Fibroblast of lung (primary cell): ENCODE measurements at regions not wholly inside any gene's neighbourhood (a gene's known extent, or its start where the extent isn't known, plus 50 kb on each side); places are given as distances from the start of the nearest gene placed in this dataset.

Experiments used
- EZH2 ChIP-seq: IDR thresholded peaks from 2 replicates; pipeline ENCODE4 v1.5.1; 2012; ENCODE audit warnings: low read length, control low read depth, mild to moderate bottlenecking; ENCODE audit errors: missing control alignments
- TF ChIP-seq, protein P1 (sequence below), 2 donors: IDR thresholded peaks in 1 of 2; conservative IDR thresholded peaks in 1 of 2; 1 replicate in 1 of 2; 2 replicates in 1 of 2; pipeline ENCODE4 v1.5.1; 2011 to 2012; ENCODE audit warnings: low read length in 2 of 2, control low read depth in 1 of 2, inconsistent platforms in 1 of 2, low read depth in 1 of 2, mild to moderate bottlenecking in 1 of 2

GRCh38 chr5:2008851-2009629 lies 126.3 kb upstream of the IRX4 start:
- TF ChIP-seq, protein P1, sequence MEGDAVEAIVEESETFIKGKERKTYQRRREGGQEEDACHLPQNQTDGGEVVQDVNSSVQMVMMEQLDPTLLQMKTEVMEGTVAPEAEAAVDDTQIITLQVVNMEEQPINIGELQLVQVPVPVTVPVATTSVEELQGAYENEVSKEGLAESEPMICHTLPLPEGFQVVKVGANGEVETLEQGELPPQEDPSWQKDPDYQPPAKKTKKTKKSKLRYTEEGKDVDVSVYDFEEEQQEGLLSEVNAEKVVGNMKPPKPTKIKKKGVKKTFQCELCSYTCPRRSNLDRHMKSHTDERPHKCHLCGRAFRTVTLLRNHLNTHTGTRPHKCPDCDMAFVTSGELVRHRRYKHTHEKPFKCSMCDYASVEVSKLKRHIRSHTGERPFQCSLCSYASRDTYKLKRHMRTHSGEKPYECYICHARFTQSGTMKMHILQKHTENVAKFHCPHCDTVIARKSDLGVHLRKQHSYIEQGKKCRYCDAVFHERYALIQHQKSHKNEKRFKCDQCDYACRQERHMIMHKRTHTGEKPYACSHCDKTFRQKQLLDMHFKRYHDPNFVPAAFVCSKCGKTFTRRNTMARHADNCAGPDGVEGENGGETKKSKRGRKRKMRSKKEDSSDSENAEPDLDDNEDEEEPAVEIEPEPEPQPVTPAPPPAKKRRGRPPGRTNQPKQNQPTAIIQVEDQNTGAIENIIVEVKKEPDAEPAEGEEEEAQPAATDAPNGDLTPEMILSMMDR (conservative IDR thresholded peaks at IDR 0.05 in 1 of 2, IDR thresholded peaks at IDR 0.05 in 1 of 2; ENCODE audit: low read depth in 1 of 2, low read length in 2 of 2), result no peak
- TF ChIP-seq EZH2, result no peak
